SKM-1 (cell line): ENCODE measurements at regions not wholly inside any gene's neighbourhood (a gene's known extent, or its start where the extent isn't known, plus 50 kb on each side); places are given as distances from the start of the nearest gene placed in this dataset.

Source experiments
- DNase-seq: peaks from one replicate; lab custom pipeline; 2025; ENCODE audit not compliant: unreplicated experiment; lab: John Stamatoyannopoulos, UW

- no peak for DNase-seq
Measured at GRCh38 chr1:243917177-243917862, 67.3 kb upstream of the AKT3 start.

GRCh38 chr1:243916160-243916559 is 66.1 kb upstream of the AKT3 start:
- DNase-seq = no peak

GRCh38 chr1:243912347-243912746 is 62.3 kb upstream of the AKT3 start:
- DNase-seq = no peak

GRCh38 chr1:243910607-243911006 is 60.6 kb upstream of the AKT3 start:
- DNase-seq = no peak

- DNase-seq = no peak
Measured at GRCh38 chr1:243903895-243904294, 53.9 kb upstream of the AKT3 start.

GRCh38 chr1:243903041-243903440 is 53.0 kb upstream of the AKT3 start:
- no peak for DNase-seq

GRCh38 chr1:243902100-243902499 is 52.1 kb upstream of the AKT3 start:
- no peak for DNase-seq
